ENCODE measurements at regions not wholly inside any gene's neighbourhood (a gene's known extent, or its start where the extent isn't known, plus 50 kb on each side); places are given as distances from the start of the nearest gene placed in this dataset.

GRCh38 chr10:57249615-57250281 is 888.7 kb upstream of the ZWINT start:
- H3K27ac ChIP-seq (ENCODE audit: low read depth) = no peak overlapping the region
- H3K4me3 Mint-ChIP-seq = no peak overlapping the region
- H3K9me2 ChIP-seq (ENCODE audit: insufficient read depth) = no peaks in the 10 kb centered on the region
- H3K27me3 ChIP-seq (ENCODE audit: insufficient read depth) = no peaks in the 10 kb centered on the region
- peaks cover 4% of the 10 kb centered on the region; the same call in 1 of the 3 replicates for H3K36me3 Mint-ChIP-seq (ENCODE audit: low read depth)
- no peak for ATAC-seq
- no peak overlapping the region for H3K27ac Mint-ChIP-seq
- H4K20me1 ChIP-seq (replicated peaks; ENCODE audit: insufficient read depth) = no peaks in the 10 kb centered on the region
- no peaks in the 10 kb centered on the region for H3K27me3 Mint-ChIP-seq (ENCODE audit: insufficient read depth, low read depth, poor library complexity)
- H3K36me3 ChIP-seq (ENCODE audit: insufficient read depth) = no peaks in the 10 kb centered on the region
- TF ChIP-seq ZNF462 (CRISPR knock-in tag; IDR thresholded peaks at IDR 0.05) (no peak), POLR2AphosphoS5 (IDR thresholded peaks at IDR 0.05; ENCODE audit: low read depth) (no peak), CREB1 (CRISPR knock-in tag; IDR thresholded peaks at IDR 0.05; ENCODE audit: low read depth) (no peak), JUNB (IDR thresholded peaks at IDR 0.05; ENCODE audit: unreplicated experiment) (no peak), EZH2phosphoT487 (IDR thresholded peaks at IDR 0.05; ENCODE audit: unreplicated experiment) (no peak), STAT1 (IDR thresholded peaks at IDR 0.05; ENCODE audit: unreplicated experiment) (no peak), CTCF (conservative IDR thresholded peaks at IDR 0.05; ENCODE audit: low read depth in 2 of 2) (no peak), EZH2 (IDR thresholded peaks at IDR 0.05; ENCODE audit: low read depth, unreplicated experiment) (no peak), NANOG (IDR thresholded peaks at IDR 0.05; ENCODE audit: borderline replicate concordance) (no peak), ETS1 (IDR thresholded peaks at IDR 0.05) (no peak), REST (IDR thresholded peaks at IDR 0.05; ENCODE audit: unreplicated experiment) (no peak), ZNF114 (CRISPR knock-in tag; IDR thresholded peaks at IDR 0.05) (no peak), ZNF331 (CRISPR knock-in tag; IDR thresholded peaks at IDR 0.05; ENCODE audit: low read depth) (no peak)
- no peaks in the 10 kb centered on the region for H3K79me2 ChIP-seq (replicated peaks; ENCODE audit: insufficient read depth)
- no peak overlapping the region for H3K4me3 ChIP-seq
- H2AFZ ChIP-seq = no peak overlapping the region
- no peaks in the 10 kb centered on the region for H3F3A ChIP-seq (replicated peaks; ENCODE audit: low read depth)
- H3K9me3 Mint-ChIP-seq = peaks cover 11% of the 10 kb centered on the region; the same call in 2 of the 3 replicates
- H3K4me1 Mint-ChIP-seq = peaks cover 7% of the 10 kb centered on the region; the same call in 2 of the 3 replicates
- no peak for DNase-seq (ENCODE audit: low spot score)
- H3K4me2 ChIP-seq = no peak overlapping the region
- H3K4me1 ChIP-seq (ENCODE audit: insufficient read depth) = no peaks in the 10 kb centered on the region
